Bronchial epithelial cell (primary cell): ENCODE measurements at regions not wholly inside any gene's neighbourhood (a gene's known extent, or its start where the extent isn't known, plus 50 kb on each side); places are given as distances from the start of the nearest gene placed in this dataset.

ENCODE experiments used
- DNase-seq: peaks from one replicate; pipeline ENCODE4 v3.0.0-alpha.2; 2010; ENCODE audit warnings: low read depth
- FAIRE-seq: peaks from 2 replicates; lab custom pipeline; 2011; peaks lifted over from hg19 to GRCh38; lab: Jason Lieb, UNC
- H3K27me3 ChIP-seq: 2 replicates; pipeline ENCODE4 v1.5.1; 2011; ENCODE audit warnings: low read length; ENCODE audit not compliant: control insufficient read depth, insufficient read depth
- H3K36me3 ChIP-seq: 2 replicates; pipeline ENCODE4 v1.5.1; 2011; ENCODE audit warnings: low read length; ENCODE audit not compliant: control insufficient read depth, insufficient read depth
- H3K4me3 ChIP-seq: 2 replicates; pipeline ENCODE4 v1.5.1; 2011; ENCODE audit warnings: mild to moderate bottlenecking, low read depth, low read length, control low read depth
- CTCF ChIP-seq: IDR thresholded peaks from 2 replicates; pipeline ENCODE4 v1.5.1; 2011; ENCODE audit warnings: mild to moderate bottlenecking, moderate library complexity, low read length, control low read depth, inconsistent platforms; ENCODE audit not compliant: insufficient read depth, severe bottlenecking

DNA sequence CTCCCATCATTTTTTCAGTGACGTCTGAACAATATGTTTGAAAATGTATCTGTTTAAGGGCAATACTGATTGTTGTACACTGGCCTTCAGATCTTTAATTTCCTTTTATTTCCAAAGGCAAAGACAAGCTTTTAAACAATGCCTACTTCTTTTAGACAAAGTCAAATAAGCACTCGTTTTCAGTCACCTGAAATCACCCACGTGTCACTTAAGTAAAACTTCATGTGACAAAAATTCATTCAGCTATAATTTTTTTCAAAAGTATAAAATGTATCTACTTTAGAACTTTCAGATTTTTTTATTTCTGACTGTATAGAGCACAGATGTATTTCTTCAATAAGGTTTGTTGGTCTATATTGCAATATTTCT is 113.5 kb upstream of the BEND6 start:
- no peak for FAIRE-seq
- Histone ChIP-seq H3K4me3 (no peak overlapping the region), H3K27me3 (no peaks in the 10 kb centered on the region)

DNA sequence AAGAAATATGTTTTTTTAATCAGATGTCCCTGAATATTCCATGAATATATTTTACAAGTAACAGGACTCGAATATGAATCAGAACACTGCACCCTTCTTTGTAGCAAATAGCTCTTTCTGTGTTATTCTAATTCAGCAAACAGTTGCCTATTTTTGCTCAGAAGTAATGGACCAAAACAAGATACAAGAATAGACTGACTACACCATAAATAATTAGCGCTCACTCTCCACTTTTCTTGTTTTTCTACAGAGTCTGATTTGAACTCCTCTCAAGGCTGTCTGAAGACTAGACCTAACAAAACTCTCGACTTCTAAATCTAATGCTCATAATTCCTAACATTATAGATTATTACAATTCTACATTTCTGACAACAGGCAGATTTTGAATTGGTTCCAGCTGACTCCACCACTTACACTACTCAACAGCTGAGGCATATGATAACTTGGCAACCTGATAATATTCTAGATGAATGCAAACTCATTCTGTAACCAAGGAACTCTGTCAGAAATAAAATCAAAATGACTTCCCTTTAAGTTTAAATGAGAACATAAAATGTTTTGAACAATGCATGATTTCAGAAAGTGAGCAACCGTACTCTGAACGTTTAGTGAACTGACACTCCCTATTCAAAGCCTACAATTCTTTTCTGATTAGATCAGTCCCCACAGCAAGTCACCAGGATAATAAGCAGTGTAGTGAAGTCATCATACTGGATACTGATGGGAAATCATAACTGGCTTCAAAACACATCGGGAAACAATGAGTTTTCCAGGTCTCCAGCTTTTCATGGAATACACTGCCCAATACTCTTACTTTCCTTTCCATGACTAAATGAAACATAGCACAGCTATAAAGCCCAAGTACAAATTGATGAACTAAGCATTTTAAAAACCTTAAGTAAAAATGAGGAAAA is 114.2 kb upstream of the BEND6 start:
- no peak overlapping the region for H3K4me3 ChIP-seq
- DNase-seq: peak; percentile 73
- no peak for FAIRE-seq
- H3K36me3 ChIP-seq: no peaks in the 10 kb centered on the region
- TF ChIP-seq CTCF: no peak
- H3K27me3 ChIP-seq: no peaks in the 10 kb centered on the region

More for the DNA sequence above, 113.5 kb upstream of the BEND6 start:
- no peaks in the 10 kb centered on the region for H3K36me3 ChIP-seq
- DNase-seq: no peak
- no peak for TF ChIP-seq CTCF

DNA sequence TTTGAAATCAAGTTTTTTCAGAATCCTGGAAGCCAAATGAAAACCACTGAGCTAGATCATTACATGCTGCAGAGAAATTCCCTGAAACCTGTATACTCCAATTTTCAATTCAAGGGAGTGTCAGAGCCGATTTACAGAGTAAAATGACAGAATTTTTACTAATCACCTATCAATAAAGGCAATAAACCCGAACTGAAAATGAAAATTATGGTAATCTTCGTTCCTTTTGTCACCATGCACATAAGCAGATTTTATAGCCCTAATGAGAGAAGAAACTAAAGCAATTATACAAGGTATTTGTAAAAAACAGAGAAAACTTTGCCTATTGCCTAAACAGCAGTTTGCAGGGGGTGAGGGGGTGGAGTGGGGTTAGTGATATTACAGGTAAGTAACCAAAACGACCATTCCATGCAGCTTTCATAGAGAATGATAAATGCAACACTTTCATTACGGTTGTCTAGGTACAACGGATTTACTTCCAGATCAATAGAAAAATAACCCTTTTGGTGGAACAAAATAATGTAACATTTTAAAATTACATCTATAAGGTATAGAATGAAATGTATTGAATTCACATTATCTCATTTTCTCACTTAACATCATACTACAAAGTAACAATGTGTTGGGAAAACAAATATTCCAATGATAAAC is 115.2 kb upstream of the BEND6 start:
- FAIRE-seq (no peak), DNase-seq (no peak)
- H3K36me3 ChIP-seq: no peaks in the 10 kb centered on the region
- H3K27me3 ChIP-seq: no peaks in the 10 kb centered on the region
- TF ChIP-seq CTCF: no peak
- no peak overlapping the region for H3K4me3 ChIP-seq

DNA sequence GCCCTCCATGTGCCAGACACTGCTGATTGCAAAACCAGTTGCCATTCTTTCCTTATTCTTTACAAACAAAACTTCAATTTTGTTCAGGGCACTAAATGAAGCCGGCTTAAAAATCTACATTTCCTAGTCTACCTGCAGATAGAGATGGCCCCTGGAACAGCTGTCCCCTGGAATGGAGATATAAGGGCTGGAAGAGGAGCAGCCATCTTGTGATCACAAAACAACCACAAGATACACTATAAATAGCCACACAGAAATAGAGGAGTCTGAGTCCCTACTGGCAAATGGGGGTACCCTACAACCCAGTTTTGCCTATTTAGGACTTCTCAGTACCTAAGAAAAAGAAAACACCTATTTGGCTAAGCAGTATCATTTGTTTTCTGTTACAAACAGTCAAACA is 115.9 kb upstream of the BEND6 start:
- no peak for FAIRE-seq
- H3K36me3 ChIP-seq: no peaks in the 10 kb centered on the region

GRCh38 chr6:56838016-56838555 is 116.8 kb upstream of the BEND6 start:
- Histone ChIP-seq H3K27me3 (no peaks in the 10 kb centered on the region), H3K4me3 (no peak overlapping the region), H3K36me3 (no peaks in the 10 kb centered on the region)
- no peak for FAIRE-seq
- TF ChIP-seq CTCF: no peak
- no peak for DNase-seq

More for the DNA sequence above, 115.9 kb upstream of the BEND6 start:
- no peak overlapping the region for H3K4me3 ChIP-seq
- DNase-seq: no peak
- H3K27me3 ChIP-seq: no peaks in the 10 kb centered on the region
- no peak for TF ChIP-seq CTCF
